SK-N-SH treated with all-trans-retinoic acid at 6 μM for 48 hours (cell line): ENCODE measurements at regions not wholly inside any gene's neighbourhood (a gene's known extent, or its start where the extent isn't known, plus 50 kb on each side); places are given as distances from the start of the nearest gene placed in this dataset.

ENCODE experiments used
- ATAC-seq: fragments of 200-7000 bp; cut with Tn5 transposase; 3 replicates; pipeline ENCODE4 v1.9.1; 2020; ENCODE audit warnings: mild to moderate bottlenecking, moderate library complexity
- ARNTL ChIP-seq: fragments of 450-650 bp; formaldehyde crosslinking; IDR thresholded peaks from 2 replicates; pipeline ENCODE4 v1.5.0; 2020; ENCODE audit warnings: low read depth, mild to moderate bottlenecking, moderate library complexity, borderline replicate concordance
- BACH2 ChIP-seq: fragments of 250-450 bp; sonication (Bioruptor Pico); IDR thresholded peaks from 2 replicates; pipeline ENCODE4 v1.9.0; 2021; ENCODE audit warnings: mild to moderate bottlenecking, borderline replicate concordance
- CREB5 ChIP-seq: fragments of 250-450 bp; sonication (Bioruptor Pico); IDR thresholded peaks from 2 replicates; pipeline ENCODE4 v1.5.1; 2020; ENCODE audit warnings: low read depth, mild to moderate bottlenecking, moderate library complexity
- CSDC2 ChIP-seq: fragments of 250-450 bp; sonication (Bioruptor Pico); IDR thresholded peaks from 2 replicates; pipeline ENCODE4 v1.5.0; 2020; ENCODE audit warnings: mild to moderate bottlenecking, moderate library complexity
- ESRRG ChIP-seq: fragments of 250-450 bp; sonication (Bioruptor Pico); IDR thresholded peaks from 2 replicates; pipeline ENCODE4 v1.6.1; 2021; ENCODE audit warnings: mild to moderate bottlenecking
- ISL1 ChIP-seq: fragments of 250-450 bp; sonication (Bioruptor Pico); IDR thresholded peaks from 2 replicates; pipeline ENCODE4 v2.1.2; 2022; ENCODE audit warnings: mild to moderate bottlenecking, moderate library complexity
- OSR1 ChIP-seq: fragments of 250-450 bp; sonication (Bioruptor Pico); IDR thresholded peaks from 2 replicates; pipeline ENCODE4 v1.8.0; 2022; ENCODE audit warnings: moderate library complexity, mild to moderate bottlenecking, inconsistent platforms
- PATZ1 ChIP-seq: fragments of 250-450 bp; sonication (Bioruptor Pico); IDR thresholded peaks from 2 replicates; pipeline ENCODE4 v1.8.0; 2020; ENCODE audit warnings: mild to moderate bottlenecking, moderate library complexity, borderline replicate concordance
- PPARA ChIP-seq: fragments of 250-450 bp; sonication (Bioruptor Pico); IDR thresholded peaks from 2 replicates; pipeline ENCODE4 v1.5.0; 2020; ENCODE audit warnings: mild to moderate bottlenecking, borderline replicate concordance
- RARB ChIP-seq: fragments of 250-450 bp; sonication (Bioruptor Pico); IDR thresholded peaks from 2 replicates; pipeline ENCODE4 v1.8.0; 2021; ENCODE audit warnings: mild to moderate bottlenecking, moderate library complexity
- SNAI2 ChIP-seq: fragments of 250-450 bp; sonication (Bioruptor Pico); IDR thresholded peaks from 2 replicates; pipeline ENCODE4 v1.5.0; 2020; ENCODE audit warnings: mild to moderate bottlenecking, moderate library complexity
- TCF4 ChIP-seq: fragments of 250-450 bp; sonication (Bioruptor Pico); IDR thresholded peaks from 2 replicates; pipeline ENCODE4 v1.8.0; 2021; ENCODE audit warnings: mild to moderate bottlenecking, moderate library complexity, borderline replicate concordance
- TOX ChIP-seq: fragments of 250-450 bp; sonication (Bioruptor Pico); IDR thresholded peaks from 2 replicates; pipeline ENCODE4 v1.8.0; 2021; ENCODE audit warnings: mild to moderate bottlenecking, moderate library complexity, borderline replicate concordance
- TSHZ2 ChIP-seq: fragments of 250-450 bp; sonication (Bioruptor Pico); IDR thresholded peaks from 2 replicates; pipeline ENCODE4 v1.5.0; 2020; ENCODE audit warnings: mild to moderate bottlenecking, moderate library complexity
- ZC3H10 ChIP-seq: fragments of 250-450 bp; sonication (Bioruptor Pico); IDR thresholded peaks from 2 replicates; pipeline ENCODE4 v1.5.1; 2021; ENCODE audit warnings: mild to moderate bottlenecking, moderate library complexity
- ZFP3 ChIP-seq: fragments of 250-450 bp; sonication (Bioruptor Pico); IDR thresholded peaks from 2 replicates; pipeline ENCODE4 v1.5.0; 2020; ENCODE audit warnings: mild to moderate bottlenecking, moderate library complexity
- ZFP30 ChIP-seq: fragments of 450-650 bp; formaldehyde crosslinking; IDR thresholded peaks from 2 replicates; pipeline ENCODE4 v1.5.0; 2022; ENCODE audit warnings: mild to moderate bottlenecking, moderate library complexity
- ZNF565 ChIP-seq: fragments of 450-650 bp; formaldehyde crosslinking; conservative IDR thresholded peaks from 2 replicates; pipeline ENCODE4 v1.5.0; 2020; ENCODE audit warnings: low read depth, mild to moderate bottlenecking, moderate library complexity
- ZNF70 ChIP-seq: fragments of 450-650 bp; formaldehyde crosslinking; IDR thresholded peaks from 2 replicates; pipeline ENCODE4 v1.5.0; 2020; ENCODE audit warnings: mild to moderate bottlenecking, moderate library complexity
- ZNF8 ChIP-seq: fragments of 450-650 bp; formaldehyde crosslinking; IDR thresholded peaks from 2 replicates; pipeline ENCODE4 v1.5.0; 2020; ENCODE audit warnings: mild to moderate bottlenecking, moderate library complexity

- TF ChIP-seq TSHZ2 (no peak), ZFP30 (CRISPR knock-in tag) (no peak), ZFP3 (no peak), TOX (CRISPR knock-in tag) (no peak), ZNF8 (CRISPR knock-in tag) (no peak)
- no peak for ATAC-seq
Observed at GRCh38 chr9:88056876-88057275, 81.4 kb downstream of the SPATA31C2 start.

- no peak for ATAC-seq
- TF ChIP-seq PATZ1 (CRISPR knock-in tag) (no peak), ESRRG (CRISPR knock-in tag) (no peak), CSDC2 (CRISPR knock-in tag) (no peak)
Observed at GRCh38 chr9:88053856-88054501, 79.6 kb upstream of the CDK20 start.

- TF ChIP-seq TOX (CRISPR knock-in tag), result no peak
- no peak for TF ChIP-seq ISL1 (CRISPR knock-in tag)
- TF ChIP-seq OSR1 (CRISPR knock-in tag), result no peak
- no peak for TF ChIP-seq CSDC2 (CRISPR knock-in tag)
- no peak for TF ChIP-seq BACH2 (CRISPR knock-in tag)
- no peak for ATAC-seq
Observed at GRCh38 chr9:88052321-88052965, 78.1 kb upstream of the CDK20 start.

- ATAC-seq, result no peak
- no peak for TF ChIP-seq TSHZ2
- no peak for TF ChIP-seq ARNTL (CRISPR knock-in tag)
- no peak for TF ChIP-seq SNAI2 (CRISPR knock-in tag)
- no peak for TF ChIP-seq TOX (CRISPR knock-in tag)
- no peak for TF ChIP-seq ZC3H10
- no peak for TF ChIP-seq ISL1 (CRISPR knock-in tag)
- TF ChIP-seq ZNF8 (CRISPR knock-in tag), result no peak
- no peak for TF ChIP-seq ZFP30 (CRISPR knock-in tag)
- no peak for TF ChIP-seq CSDC2 (CRISPR knock-in tag)
- no peak for TF ChIP-seq ZFP3
- TF ChIP-seq PPARA (CRISPR knock-in tag), result no peak
- TF ChIP-seq RARB, result no peak
- no peak for TF ChIP-seq CREB5
- no peak for TF ChIP-seq TCF4
- no peak for TF ChIP-seq BACH2 (CRISPR knock-in tag)
- no peak for TF ChIP-seq ZNF565 (CRISPR knock-in tag)
- no peak for TF ChIP-seq PATZ1 (CRISPR knock-in tag)
- no peak for TF ChIP-seq OSR1 (CRISPR knock-in tag)
- no peak for TF ChIP-seq ZNF70 (CRISPR knock-in tag)
- TF ChIP-seq, all 23 proteins: peak for 0
Observed at GRCh38 chr9:88051138-88051537, 76.8 kb upstream of the CDK20 start.
